Activated CD8-positive, alpha-beta memory T cell treated with anti-CD3 and anti-CD28 coated beads, Interleukin-2, amount 10 ng/mL, durations not matched to agents 7 days and 5 days (primary cell): ENCODE measurements at regions not wholly inside any gene's neighbourhood (a gene's known extent, or its start where the extent isn't known, plus 50 kb on each side); places are given as distances from the start of the nearest gene placed in this dataset.

Source experiments
- ATAC-seq: fragments of 150-1000 bp; cut with Tn5 transposase; one replicate; pipeline ENCODE4 v1.10.0; 2021; ENCODE audit warnings: moderate library complexity
- CTCF ChIA-PET: fragments of 350-600 bp; sonication (Branson Sonifier 250); formaldehyde crosslinking; loops from one replicate; lab custom pipeline; 2021; ENCODE audit warnings: antibody characterized with exemption; lab: Charles Lee
- DNase-seq: peaks from one replicate; pipeline ENCODE4 v3.0.0-alpha.2; 2020
- H3K27ac Mint-ChIP-seq: one replicate; pipeline ENCODE4 v1.8.0; 2021; ENCODE audit warnings: mild to moderate bottlenecking, mixed read lengths
- H3K27me3 Mint-ChIP-seq: one replicate; pipeline ENCODE4 v1.8.0; 2021; ENCODE audit warnings: mixed read lengths
- H3K36me3 Mint-ChIP-seq: one replicate; pipeline ENCODE4 v1.8.0; 2021; ENCODE audit warnings: mild to moderate bottlenecking, mixed read lengths
- H3K4me1 Mint-ChIP-seq: one replicate; pipeline ENCODE4 v1.8.0; 2021; ENCODE audit warnings: mixed read lengths
- H3K4me3 Mint-ChIP-seq: one replicate; pipeline ENCODE4 v1.8.0; 2021; ENCODE audit warnings: mild to moderate bottlenecking, moderate library complexity, mixed read lengths
- H3K9me3 Mint-ChIP-seq: one replicate; pipeline ENCODE4 v1.8.0; 2022; ENCODE audit warnings: low read depth, mixed read lengths

DNA sequence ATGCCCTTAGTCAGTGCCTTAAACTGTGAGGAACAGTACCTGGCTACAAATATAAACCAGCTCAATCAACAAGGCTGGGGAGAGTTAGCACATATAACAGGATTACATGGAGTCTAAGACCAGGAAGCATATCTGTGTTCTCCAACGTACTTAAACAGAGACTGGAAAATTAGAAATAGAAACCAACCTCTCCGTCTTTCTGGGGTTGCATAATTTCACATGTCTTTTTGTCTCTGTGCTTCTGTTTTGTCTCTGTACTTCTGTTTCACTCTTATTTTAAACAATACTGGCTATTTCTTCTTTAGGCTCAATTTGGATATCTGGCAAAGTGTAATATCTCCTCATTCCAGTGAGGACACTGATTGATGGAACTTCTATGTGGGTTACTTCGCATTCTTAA lies 749.0 kb upstream of the ZEB2 start:
- CTCF ChIA-PET: no interaction called here
- Mint-ChIP-seq H3K4me3 (no peak overlapping the region), H3K4me1 (no peaks in the 10 kb centered on the region), H3K9me3 (no peaks in the 10 kb centered on the region), H3K36me3 (no peaks in the 10 kb centered on the region), H3K27ac (no peak overlapping the region), H3K27me3 (peaks cover 7% of the 10 kb centered on the region)
- DNase-seq: no peak
- no peak for ATAC-seq

DNA sequence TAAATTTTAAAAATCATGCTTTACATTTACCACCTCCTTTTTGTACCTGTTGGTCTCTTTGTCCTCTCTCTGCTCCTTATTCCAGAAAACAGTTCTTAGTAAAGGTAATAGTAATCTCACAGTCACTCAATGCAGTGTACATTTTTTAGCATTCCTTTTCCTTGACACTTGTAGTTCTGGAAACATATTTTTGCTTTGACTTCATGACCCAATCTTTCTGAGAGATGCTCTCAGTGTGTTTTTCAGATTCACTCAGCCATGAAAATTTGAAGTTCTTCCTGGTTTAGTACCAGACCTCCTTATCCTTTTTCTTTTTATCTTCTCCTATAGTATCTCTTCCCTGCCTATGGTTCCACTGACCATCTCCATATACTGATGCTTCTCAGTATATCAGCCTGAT lies 747.5 kb upstream of the ZEB2 start:
- no peak overlapping the region for H3K27ac Mint-ChIP-seq
- CTCF ChIA-PET: no interaction called here
- no peaks in the 10 kb centered on the region for H3K9me3 Mint-ChIP-seq
- H3K27me3 Mint-ChIP-seq: peaks cover 9% of the 10 kb centered on the region
- H3K4me1 Mint-ChIP-seq: no peaks in the 10 kb centered on the region
- no peaks in the 10 kb centered on the region for H3K36me3 Mint-ChIP-seq
- H3K4me3 Mint-ChIP-seq: no peak overlapping the region
- ATAC-seq (no peak), DNase-seq (no peak)

DNA sequence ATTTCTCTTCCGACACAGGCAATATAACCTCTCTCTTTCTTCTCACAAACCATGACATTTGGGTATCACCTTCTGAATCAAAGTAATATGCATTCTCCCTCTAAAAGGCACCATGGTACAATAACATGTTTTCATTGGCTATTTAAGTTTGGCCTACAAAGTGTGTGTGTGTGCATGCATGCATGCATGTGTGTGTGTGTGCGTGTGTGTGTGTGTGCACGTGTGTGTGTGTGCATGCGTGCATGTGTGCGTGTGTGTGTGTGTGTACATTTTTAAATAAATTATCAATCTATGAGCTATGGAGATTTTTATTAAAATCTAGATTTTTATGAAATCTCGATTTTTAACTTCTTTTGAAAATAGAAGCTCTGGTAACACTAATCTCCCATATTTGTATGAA lies 745.3 kb upstream of the ZEB2 start:
- CTCF ChIA-PET: no interaction called here
- Mint-ChIP-seq H3K27ac (no peak overlapping the region), H3K36me3 (no peaks in the 10 kb centered on the region), H3K4me3 (no peak overlapping the region), H3K4me1 (no peaks in the 10 kb centered on the region), H3K9me3 (no peaks in the 10 kb centered on the region), H3K27me3 (peaks cover 18% of the 10 kb centered on the region)
- no peak for DNase-seq
- no peak for ATAC-seq

DNA sequence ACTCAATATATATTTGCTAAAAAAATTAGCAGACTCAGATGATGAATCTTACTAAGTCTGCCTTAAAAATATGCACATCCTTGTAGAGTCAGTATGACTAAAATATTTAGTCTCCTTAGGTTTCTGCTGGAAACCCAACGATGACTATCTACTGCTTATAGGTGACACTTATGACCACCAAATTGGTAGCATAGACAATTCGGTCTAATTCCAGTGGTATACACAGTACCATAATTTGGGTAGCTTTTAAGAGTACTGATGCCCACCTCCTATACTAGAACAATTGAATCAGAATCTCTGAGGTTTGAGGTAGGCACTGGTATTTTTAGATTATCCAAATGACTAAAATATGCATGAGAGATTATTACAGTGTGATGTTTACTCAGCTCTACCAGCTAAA lies 740.8 kb upstream of the ZEB2 start:
- CTCF ChIA-PET: no interaction called here
- Mint-ChIP-seq H3K36me3 (no peaks in the 10 kb centered on the region), H3K27ac (no peak overlapping the region), H3K9me3 (no peaks in the 10 kb centered on the region), H3K4me3 (no peak overlapping the region), H3K4me1 (peaks cover 7% of the 10 kb centered on the region), H3K27me3 (peaks cover 34% of the 10 kb centered on the region)
- no peak for DNase-seq
- ATAC-seq: no peak

DNA sequence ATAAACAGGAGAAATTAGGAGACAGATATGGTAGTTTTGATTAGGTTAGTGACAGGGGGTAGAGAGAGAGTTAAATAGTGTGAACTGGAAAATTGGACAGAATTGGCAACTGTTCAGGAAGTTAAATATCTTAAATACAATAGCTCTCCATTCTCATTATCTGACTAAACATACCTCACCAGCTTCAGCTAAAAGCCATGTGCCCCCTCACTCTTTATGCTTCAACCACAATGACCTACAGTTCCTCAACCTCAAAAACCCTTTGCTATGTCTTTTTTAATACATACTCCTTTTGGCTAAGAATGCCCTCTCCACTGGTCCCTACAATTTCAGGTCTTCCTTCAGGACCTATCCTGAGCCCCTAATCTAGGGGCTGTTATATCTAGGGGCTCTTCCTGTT lies 740.2 kb upstream of the ZEB2 start:
- Mint-ChIP-seq H3K4me3 (no peak overlapping the region), H3K4me1 (peaks cover 7% of the 10 kb centered on the region), H3K27ac (no peak overlapping the region), H3K36me3 (no peaks in the 10 kb centered on the region), H3K27me3 (peaks cover 34% of the 10 kb centered on the region), H3K9me3 (no peaks in the 10 kb centered on the region)
- DNase-seq (no peak), ATAC-seq (no peak)
- CTCF ChIA-PET: no interaction called here

DNA sequence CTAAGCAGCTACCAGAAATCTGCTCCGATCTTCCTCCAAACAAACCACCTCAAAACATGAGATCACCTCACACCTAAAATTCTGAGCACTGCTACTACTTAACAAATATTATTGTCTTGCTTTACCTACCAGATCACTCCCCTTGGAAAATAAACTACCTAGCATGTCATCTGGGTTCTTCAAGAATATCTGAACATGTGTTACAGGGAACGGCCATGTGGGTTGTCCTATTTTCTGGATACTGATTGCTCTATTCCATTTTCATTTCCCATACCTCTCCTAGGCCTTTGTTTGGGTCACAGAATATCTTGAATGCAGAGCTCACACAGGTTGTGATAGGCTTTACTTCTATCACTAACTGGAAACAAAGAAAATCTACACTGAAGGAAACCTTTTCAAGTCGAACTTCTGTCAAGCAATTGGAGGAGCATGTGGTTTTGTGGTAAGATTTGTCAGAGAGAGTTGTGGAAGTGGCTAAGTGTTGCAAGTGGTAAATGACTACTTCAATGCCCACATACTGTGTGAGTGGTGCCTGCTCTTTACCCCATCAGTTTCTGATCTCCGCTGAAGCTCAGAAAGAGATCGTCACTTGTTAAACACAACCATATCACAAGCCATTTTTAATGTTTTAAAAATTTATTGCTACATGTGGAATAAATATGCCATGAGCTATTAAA lies 739.1 kb upstream of the ZEB2 start:
- CTCF ChIA-PET: no interaction called here
- H3K4me1 Mint-ChIP-seq: peaks cover 7% of the 10 kb centered on the region
- H3K9me3 Mint-ChIP-seq: no peaks in the 10 kb centered on the region
- H3K27me3 Mint-ChIP-seq: peaks cover 38% of the 10 kb centered on the region
- DNase-seq (peak; percentile 50), ATAC-seq (peak; percentile 63)
- no peak overlapping the region for H3K4me3 Mint-ChIP-seq
- no peak overlapping the region for H3K27ac Mint-ChIP-seq
- H3K36me3 Mint-ChIP-seq: no peaks in the 10 kb centered on the region

DNA sequence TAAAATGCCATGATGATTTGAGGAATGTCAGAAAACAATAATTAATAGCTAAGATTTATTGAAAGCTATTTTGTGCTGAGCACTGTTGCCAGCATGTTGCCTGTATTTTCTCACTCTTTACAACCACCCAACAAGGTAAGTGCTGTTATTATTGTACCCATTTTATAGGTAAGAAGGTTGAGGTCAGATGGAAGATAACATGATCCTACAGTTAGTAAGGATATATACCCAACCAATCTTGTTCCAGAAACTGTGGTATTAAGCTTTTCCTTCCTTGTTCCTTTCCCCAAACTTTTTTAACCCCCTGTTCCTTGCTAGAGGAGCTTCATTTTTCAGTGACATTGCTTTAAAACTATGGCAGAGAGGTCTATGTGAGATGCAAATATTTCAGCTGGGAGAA lies 738.0 kb upstream of the ZEB2 start:
- no peak for DNase-seq
- Mint-ChIP-seq H3K27me3 (peaks cover 41% of the 10 kb centered on the region), H3K4me1 (peaks cover 7% of the 10 kb centered on the region), H3K4me3 (no peak overlapping the region), H3K9me3 (no peaks in the 10 kb centered on the region), H3K27ac (no peak overlapping the region), H3K36me3 (no peaks in the 10 kb centered on the region)
- no peak for ATAC-seq
- CTCF ChIA-PET: no interaction called here

DNA sequence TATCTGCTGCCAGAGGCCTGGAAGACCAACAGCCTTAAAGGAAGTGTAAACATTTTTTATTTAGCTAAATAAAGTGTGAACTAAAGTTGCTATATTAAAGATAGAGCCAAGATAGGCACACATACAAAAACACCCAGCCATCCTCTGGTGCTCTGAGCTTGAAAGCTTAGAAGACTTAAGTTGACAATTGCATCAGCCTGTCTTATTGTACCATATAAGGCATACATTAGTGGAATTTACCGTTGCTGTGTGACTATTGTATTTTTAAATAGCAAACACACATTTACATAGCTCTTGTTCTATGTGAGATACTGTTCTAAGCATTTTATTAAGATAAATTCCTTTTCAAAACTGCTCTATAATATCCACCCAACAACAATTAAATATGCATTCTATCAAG lies 736.6 kb upstream of the ZEB2 start:
- no peak for ATAC-seq
- peaks cover 39% of the 10 kb centered on the region for H3K27me3 Mint-ChIP-seq

DNA sequence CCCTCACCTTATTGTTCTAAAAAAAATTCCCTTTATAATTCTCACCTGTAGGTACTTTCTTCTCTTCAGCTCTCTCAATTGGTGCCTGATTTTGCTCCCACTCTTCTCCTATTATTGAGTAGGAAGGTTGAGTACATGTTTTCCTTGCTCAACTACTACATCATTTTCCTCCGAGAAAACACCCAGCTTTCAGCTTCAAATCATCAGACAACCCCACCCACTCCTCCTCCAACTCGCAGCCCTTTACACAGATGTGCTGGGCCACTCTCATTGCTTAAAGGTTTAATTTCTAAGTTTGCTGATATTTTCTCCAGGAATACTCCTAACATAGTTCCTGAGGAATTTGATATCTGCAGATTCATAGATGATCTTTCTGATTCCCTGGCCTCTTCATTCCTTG lies 734.4 kb upstream of the ZEB2 start:
- H3K36me3 Mint-ChIP-seq: no peaks in the 10 kb centered on the region
- H3K4me1 Mint-ChIP-seq: peaks cover 7% of the 10 kb centered on the region
- peaks cover 41% of the 10 kb centered on the region for H3K27me3 Mint-ChIP-seq
- no peak overlapping the region for H3K27ac Mint-ChIP-seq
- DNase-seq (no peak), ATAC-seq (no peak)
- CTCF ChIA-PET: no interaction called here
- H3K9me3 Mint-ChIP-seq: no peaks in the 10 kb centered on the region
- H3K4me3 Mint-ChIP-seq: no peak overlapping the region

More for the DNA sequence above, 736.6 kb upstream of the ZEB2 start:
- Mint-ChIP-seq H3K4me1 (peaks cover 7% of the 10 kb centered on the region), H3K27ac (no peak overlapping the region), H3K36me3 (no peaks in the 10 kb centered on the region), H3K4me3 (no peak overlapping the region), H3K9me3 (no peaks in the 10 kb centered on the region)
- DNase-seq: no peak
- CTCF ChIA-PET: no interaction called here

DNA sequence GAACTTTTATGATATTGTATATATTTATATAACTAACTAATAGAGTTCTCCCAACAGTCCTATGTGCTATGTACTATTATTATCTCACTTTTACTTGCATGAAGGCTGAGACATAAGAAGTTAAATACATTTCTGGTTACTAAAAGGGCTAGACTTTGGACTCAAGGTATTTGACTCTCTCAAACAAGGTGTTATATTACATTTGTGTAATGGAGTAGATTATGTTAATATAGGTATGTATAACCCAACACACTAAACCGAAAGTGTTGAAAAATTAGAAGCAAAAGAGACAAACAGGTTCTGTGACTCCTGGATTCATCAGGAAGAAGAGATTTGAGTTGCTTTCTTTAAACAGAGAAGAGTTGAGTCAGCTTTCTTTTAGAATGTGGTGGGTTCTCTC lies 733.6 kb upstream of the ZEB2 start:
- CTCF ChIA-PET: no interaction called here
- Mint-ChIP-seq H3K9me3 (no peaks in the 10 kb centered on the region), H3K4me1 (no peaks in the 10 kb centered on the region), H3K36me3 (no peaks in the 10 kb centered on the region), H3K27me3 (peaks cover 34% of the 10 kb centered on the region), H3K4me3 (no peak overlapping the region), H3K27ac (no peak overlapping the region)
- DNase-seq: no peak
- ATAC-seq: no peak

DNA sequence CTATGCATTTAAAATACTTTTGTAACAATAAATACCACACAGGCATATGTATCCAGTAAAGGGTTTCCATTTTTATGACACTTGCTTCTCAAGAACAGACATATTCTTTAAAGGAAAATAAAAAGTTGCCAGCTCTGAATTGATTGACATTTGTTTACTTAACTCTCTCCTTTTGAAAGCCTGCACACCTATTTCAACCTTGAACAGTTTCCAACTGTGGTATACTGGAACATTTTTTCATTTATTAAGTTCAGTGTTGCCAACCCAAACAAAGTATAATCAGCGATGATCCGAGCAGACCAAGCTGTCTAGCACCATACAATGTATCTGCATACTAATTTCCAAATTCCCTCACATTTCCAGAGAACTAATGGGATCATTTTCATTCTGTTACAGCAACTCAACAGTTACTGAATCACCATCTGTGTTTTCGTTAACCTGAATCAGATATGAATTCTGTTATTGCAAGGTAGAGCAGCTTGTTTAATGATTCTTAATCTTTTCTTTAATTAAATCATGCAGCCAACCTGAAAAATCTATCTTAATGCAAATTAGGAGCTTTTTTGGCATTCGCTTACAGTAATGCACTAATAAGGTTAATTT lies 725.5 kb upstream of the ZEB2 start:
- Mint-ChIP-seq H3K27ac (no peak overlapping the region), H3K27me3 (peaks cover 9% of the 10 kb centered on the region), H3K9me3 (no peaks in the 10 kb centered on the region), H3K4me3 (no peak overlapping the region), H3K36me3 (no peaks in the 10 kb centered on the region), H3K4me1 (no peaks in the 10 kb centered on the region)
- DNase-seq (no peak), ATAC-seq (no peak)
- CTCF ChIA-PET: no interaction called here

DNA sequence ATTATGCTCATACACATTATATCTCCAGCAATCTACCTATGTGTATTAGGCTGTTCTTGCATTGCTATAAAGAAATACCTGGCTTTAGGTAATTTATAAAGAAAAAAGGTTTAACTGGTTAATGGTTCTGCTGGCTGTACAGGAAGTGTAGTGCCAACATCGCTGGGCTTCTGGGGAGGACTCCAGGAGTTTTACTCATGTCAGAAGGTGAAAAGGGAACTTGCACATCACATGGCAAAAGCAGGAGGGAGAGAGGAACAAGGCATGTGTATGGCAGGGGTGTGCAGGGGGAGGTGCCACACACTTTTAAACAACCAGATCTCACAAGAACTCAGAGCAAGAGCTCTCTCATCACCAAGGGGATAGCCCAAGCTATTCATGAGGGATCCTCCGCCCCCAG lies 715.4 kb upstream of the ZEB2 start:
- Mint-ChIP-seq H3K36me3 (no peaks in the 10 kb centered on the region), H3K27me3 (peaks cover 10% of the 10 kb centered on the region), H3K9me3 (no peaks in the 10 kb centered on the region), H3K27ac (no peak overlapping the region), H3K4me1 (no peaks in the 10 kb centered on the region), H3K4me3 (no peak overlapping the region)
- CTCF ChIA-PET: no interaction called here
- ATAC-seq (no peak), DNase-seq (no peak)

DNA sequence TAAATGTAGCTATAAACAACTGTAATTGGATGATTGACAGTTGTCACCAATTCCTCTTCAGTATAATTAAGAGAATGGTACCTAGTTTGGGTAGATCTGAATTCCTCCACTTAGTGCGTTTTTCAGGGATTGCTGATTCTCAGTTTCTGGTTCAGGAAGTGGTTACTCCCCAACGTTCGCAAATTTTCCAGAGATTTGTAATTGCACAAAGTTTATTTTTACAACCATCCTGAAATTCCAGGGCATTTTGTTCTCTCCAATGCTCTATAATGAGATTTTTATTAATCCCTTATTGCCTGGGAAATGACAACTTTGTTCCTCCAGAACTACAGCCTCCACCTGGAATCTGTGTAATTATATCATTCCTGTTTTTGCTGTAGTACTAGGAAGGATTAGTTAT lies 710.6 kb upstream of the ZEB2 start:
- Mint-ChIP-seq H3K27me3 (peaks cover 7% of the 10 kb centered on the region), H3K4me3 (no peak overlapping the region), H3K27ac (no peak overlapping the region), H3K36me3 (no peaks in the 10 kb centered on the region), H3K4me1 (no peaks in the 10 kb centered on the region), H3K9me3 (no peaks in the 10 kb centered on the region)
- ATAC-seq (no peak), DNase-seq (no peak)
- CTCF ChIA-PET: no interaction called here

DNA sequence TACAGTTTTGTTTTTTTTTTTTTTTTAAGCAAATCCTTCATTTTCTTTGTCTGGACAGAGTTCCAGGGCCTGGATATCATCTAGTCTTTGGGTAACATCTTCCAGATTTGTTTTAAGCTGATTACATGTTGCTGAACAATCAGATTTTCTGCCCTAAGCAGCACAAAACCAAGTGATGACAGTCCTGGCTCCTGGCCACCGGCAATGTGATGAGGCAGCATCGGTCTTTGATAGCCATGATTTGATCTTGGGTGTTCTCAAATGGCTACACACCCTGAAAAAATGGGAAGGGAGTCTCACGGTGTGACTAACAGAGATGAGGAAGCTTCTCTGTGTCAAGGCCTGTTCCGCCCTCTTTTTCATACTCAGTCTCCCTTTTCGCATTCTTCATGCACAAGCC lies 708.6 kb upstream of the ZEB2 start:
- Mint-ChIP-seq H3K27me3 (no peaks in the 10 kb centered on the region), H3K36me3 (no peaks in the 10 kb centered on the region), H3K4me1 (no peaks in the 10 kb centered on the region), H3K27ac (no peak overlapping the region), H3K4me3 (no peak overlapping the region), H3K9me3 (no peaks in the 10 kb centered on the region)
- DNase-seq: no peak
- ATAC-seq: no peak
- CTCF ChIA-PET: no interaction called here
